HFF-Myc (cell line): ENCODE measurements at regions not wholly inside any gene's neighbourhood (a gene's known extent, or its start where the extent isn't known, plus 50 kb on each side); places are given as distances from the start of the nearest gene placed in this dataset.

Experiments used
- DNase-seq: peaks from one replicate; pipeline ENCODE4 v3.0.0-alpha.2; 2011; ENCODE audit warnings: low read depth; ENCODE audit errors: extremely low read depth
- H3K4me3 ChIP-seq: replicated peaks from 2 replicates; pipeline ENCODE4 v1.5.1; 2011; ENCODE audit warnings: low read depth, mild to moderate bottlenecking, control low read depth, low read length
- TF ChIP-seq, protein P1 (sequence below): IDR thresholded peaks from 2 replicates; pipeline ENCODE4 v1.5.1; 2012; ENCODE audit warnings: mild to moderate bottlenecking, low read depth, low read length, control low read depth; ENCODE audit errors: missing control alignments

DNA sequence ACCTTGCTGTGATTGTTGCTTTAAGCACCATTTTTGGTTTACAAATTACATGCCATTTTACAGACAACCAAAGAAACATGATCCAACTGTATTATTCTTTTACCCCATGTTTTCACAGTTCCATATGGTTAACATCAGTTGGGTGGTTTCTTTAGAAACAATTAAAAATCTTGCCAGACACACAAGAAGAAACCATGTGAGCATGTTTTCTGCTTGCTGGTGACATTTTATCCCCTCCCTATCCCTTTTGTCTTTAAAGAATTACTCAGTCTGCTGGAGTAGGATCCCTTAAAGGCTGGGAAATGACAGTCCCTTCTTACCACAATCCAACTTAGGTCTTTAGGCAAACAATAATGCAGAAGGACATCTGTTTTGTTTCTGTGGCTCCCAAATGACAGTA is 121.8 kb upstream of the PLXNC1 start:
- peak; percentile 12 for DNase-seq
- H3K4me3 ChIP-seq = no peak overlapping the region
- TF ChIP-seq, protein P1, sequence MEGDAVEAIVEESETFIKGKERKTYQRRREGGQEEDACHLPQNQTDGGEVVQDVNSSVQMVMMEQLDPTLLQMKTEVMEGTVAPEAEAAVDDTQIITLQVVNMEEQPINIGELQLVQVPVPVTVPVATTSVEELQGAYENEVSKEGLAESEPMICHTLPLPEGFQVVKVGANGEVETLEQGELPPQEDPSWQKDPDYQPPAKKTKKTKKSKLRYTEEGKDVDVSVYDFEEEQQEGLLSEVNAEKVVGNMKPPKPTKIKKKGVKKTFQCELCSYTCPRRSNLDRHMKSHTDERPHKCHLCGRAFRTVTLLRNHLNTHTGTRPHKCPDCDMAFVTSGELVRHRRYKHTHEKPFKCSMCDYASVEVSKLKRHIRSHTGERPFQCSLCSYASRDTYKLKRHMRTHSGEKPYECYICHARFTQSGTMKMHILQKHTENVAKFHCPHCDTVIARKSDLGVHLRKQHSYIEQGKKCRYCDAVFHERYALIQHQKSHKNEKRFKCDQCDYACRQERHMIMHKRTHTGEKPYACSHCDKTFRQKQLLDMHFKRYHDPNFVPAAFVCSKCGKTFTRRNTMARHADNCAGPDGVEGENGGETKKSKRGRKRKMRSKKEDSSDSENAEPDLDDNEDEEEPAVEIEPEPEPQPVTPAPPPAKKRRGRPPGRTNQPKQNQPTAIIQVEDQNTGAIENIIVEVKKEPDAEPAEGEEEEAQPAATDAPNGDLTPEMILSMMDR = no peak

DNA sequence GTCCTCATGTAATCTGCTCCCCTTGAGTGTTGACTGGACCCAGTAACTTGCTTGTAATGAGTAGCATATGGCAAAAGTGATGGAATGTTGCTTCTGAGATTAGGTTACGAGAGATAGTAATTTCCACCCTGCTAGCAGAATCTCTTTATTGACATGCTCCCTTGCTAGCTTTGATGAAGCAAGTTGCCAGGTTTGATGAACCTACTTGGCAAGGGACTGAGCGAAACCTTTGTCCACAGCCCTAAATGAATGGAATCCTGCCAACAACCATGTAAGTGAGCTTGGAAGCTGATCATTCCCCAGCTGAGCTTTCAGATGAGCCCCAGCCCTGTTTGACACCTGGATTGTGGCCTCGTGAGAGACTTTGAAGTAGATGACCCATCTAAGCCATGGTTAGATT is 120.8 kb upstream of the PLXNC1 start:
- TF ChIP-seq, protein P1 = no peak
- no peak for DNase-seq
- H3K4me3 ChIP-seq = no peak overlapping the region

DNA sequence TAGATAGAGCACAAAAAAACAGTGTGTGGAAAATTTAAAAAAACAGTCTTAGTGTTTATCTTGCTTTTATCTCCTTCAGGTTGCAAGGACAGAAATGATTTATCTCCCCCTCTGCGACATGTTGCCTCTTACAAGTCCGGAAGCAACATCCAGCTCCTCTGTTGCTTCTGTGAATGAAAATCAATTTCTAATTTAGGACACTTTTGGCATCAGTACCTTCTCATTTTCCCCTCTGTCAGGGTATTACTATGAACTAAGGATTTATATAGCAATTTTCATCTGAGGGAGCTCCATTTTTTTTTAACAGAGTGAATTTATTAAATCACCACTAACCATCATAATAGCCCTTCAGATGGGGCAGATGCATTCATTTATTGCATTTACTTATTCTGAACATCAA is 116.6 kb upstream of the PLXNC1 start:
- TF ChIP-seq, protein P1 = no peak
- H3K4me3 ChIP-seq = no peak overlapping the region
- DNase-seq = no peak

DNA sequence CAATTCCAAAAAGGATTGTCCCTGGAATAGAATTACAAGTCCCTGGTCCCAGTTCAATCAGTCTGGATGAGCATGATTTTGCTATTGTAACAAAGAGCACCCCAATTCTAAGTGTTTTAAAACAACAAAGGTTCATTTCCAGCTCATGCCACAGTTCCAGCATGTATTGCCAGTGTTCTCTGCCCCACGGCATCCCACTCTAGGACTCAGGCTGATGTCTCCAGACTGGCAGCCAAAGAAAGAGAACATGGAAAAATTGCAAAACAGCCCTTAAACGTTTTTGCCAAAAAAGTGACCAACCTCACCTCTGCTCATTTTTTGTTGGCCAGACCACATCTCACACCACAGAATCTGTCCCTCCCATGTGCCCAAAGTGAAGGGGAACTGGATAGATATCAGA is 116.0 kb upstream of the PLXNC1 start:
- no peak overlapping the region for H3K4me3 ChIP-seq
- DNase-seq = no peak
- TF ChIP-seq, protein P1 = no peak

DNA sequence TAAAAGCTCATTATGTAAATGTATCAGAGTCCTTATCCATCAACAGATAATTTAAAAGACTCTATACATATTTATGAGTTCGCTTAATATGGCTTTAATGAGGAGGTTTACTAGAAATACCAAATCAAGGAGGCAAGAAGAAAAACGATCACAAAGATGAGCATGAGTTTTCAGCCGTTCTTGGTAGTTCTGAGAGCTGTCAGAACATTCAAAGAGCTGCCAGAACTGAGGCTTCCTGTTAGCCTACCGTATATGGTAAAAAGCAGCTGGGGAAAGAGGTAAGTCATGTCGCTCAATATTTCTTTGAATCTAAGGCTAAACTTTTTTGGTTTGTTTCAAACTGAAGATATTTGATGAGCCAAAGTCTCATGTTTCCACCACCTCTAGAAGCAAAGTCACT is 115.3 kb upstream of the PLXNC1 start:
- DNase-seq = no peak
- no peak overlapping the region for H3K4me3 ChIP-seq
- TF ChIP-seq, protein P1 = no peak

DNA sequence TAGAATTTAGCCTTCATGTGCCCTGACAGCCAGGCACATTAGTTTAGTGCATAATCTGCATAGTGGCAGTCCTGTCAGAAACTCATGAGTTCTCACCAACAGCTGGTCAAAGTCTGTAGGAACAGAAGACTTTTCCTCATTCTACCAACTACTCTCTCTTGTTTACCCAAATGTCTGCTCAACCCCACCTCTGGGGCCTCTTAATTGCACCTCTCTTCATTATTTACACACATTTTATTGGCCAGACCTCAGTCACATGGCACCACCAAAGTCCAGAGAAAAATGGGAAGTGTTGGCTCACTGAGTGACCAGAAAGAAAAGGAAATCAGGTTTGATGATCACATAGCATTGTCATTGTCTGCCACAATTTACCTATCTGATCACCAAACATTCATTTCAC is 114.6 kb upstream of the PLXNC1 start:
- TF ChIP-seq, protein P1 = no peak
- H3K4me3 ChIP-seq = no peak overlapping the region
- DNase-seq = no peak

DNA sequence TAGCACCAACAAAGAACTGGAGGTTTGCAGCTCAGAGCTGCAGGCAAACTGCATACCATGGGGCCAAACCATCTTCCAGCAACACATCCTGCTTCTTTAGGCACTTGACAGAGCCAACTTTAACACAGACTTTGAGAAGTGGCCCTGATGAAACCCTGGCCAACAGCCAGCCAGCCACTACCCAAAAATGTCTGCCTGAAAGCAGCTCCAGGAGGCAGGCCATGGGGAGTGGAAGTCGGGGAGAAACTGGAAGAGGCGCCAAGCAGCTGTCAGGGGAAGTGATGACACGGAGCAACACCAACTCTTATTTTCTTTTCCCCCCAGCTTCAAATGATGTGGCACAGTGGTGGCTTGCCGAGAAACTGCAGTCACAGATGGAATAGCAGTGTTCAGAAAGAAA is 110.9 kb upstream of the PLXNC1 start:
- no peak overlapping the region for H3K4me3 ChIP-seq
- TF ChIP-seq, protein P1 = no peak
- no peak for DNase-seq
